HepG2 (cell line): ENCODE measurements at regions not wholly inside any gene's neighbourhood (a gene's known extent, or its start where the extent isn't known, plus 50 kb on each side); places are given as distances from the start of the nearest gene placed in this dataset.
A peak's percentile ranks its signal among the peaks of the same experiment; 100 is the strongest.

Experiments used
- HNF4G ChIP-seq, 2 experiments: sonication (generic) in 1 of 2; formaldehyde crosslinking in 1 of 2; IDR thresholded peaks; 2 replicates each; pipeline versions ENCODE4 v1.4.0 to v1.6.1; 2011 to 2020; ENCODE audit warnings: borderline replicate concordance in 2 of 2, low read depth in 2 of 2, mild to moderate bottlenecking in 2 of 2, low read length in 1 of 2, missing genetic modification reagents in 1 of 2, moderate library complexity in 1 of 2
- HOXD1 ChIP-seq: sonication (generic); formaldehyde crosslinking; IDR thresholded peaks from 2 replicates; pipeline ENCODE4 v1.5.0; 2020; ENCODE audit warnings: missing genetic modification reagents
- JUNB ChIP-seq: sonication (generic); formaldehyde crosslinking; IDR thresholded peaks from 2 replicates; pipeline ENCODE4 v1.8.0; 2022; ENCODE audit warnings: missing genetic modification reagents, mild to moderate bottlenecking, borderline replicate concordance
- MXI1 ChIP-seq: IDR thresholded peaks from 3 replicates; pipeline ENCODE4 v1.6.1; 2012; ENCODE audit warnings: low read depth, low read length, inconsistent platforms, borderline replicate concordance
- NR2F6 ChIP-seq, 2 experiments: IDR thresholded peaks; 2 replicates each; pipeline ENCODE4 v1.6.1; 2016; ENCODE audit warnings: antibody characterized with exemption in 1 of 2, mild to moderate bottlenecking in 1 of 2
- PCBP1 ChIP-seq: fragments of 200-400 bp; formaldehyde crosslinking; IDR thresholded peaks from 2 replicates; pipeline ENCODE4 v1.6.1; 2017; ENCODE audit warnings: mild to moderate bottlenecking, low read depth, low read length, borderline replicate concordance
- PHF8 ChIP-seq: sonication (generic); formaldehyde crosslinking; IDR thresholded peaks from 2 replicates; pipeline ENCODE4 v1.5.0; 2020; ENCODE audit warnings: missing genetic modification reagents
- SNRNP70 ChIP-seq: fragments of 200-400 bp; formaldehyde crosslinking; IDR thresholded peaks from 2 replicates; pipeline ENCODE4 v1.6.1; 2017; ENCODE audit warnings: mild to moderate bottlenecking, low read depth, low read length, moderate library complexity
- SP1 ChIP-seq, 2 experiments: fragments of 450-650 bp in 1 of 2; sonication (generic) in 1 of 2; formaldehyde crosslinking in 1 of 2; IDR thresholded peaks; 2 replicates each; pipeline versions ENCODE4 v1.4.0 to v1.6.1; 2016 to 2020; ENCODE audit warnings: missing genetic modification reagents in 1 of 2
- TRIM24 ChIP-seq: sonication (generic); formaldehyde crosslinking; IDR thresholded peaks from 2 replicates; pipeline ENCODE4 v1.8.0; 2022; ENCODE audit warnings: mild to moderate bottlenecking, missing genetic modification reagents
- ZC3H13 ChIP-seq: sonication (generic); formaldehyde crosslinking; IDR thresholded peaks from 2 replicates; pipeline ENCODE4 v1.8.1; 2023; ENCODE audit warnings: mild to moderate bottlenecking, missing genetic modification reagents, moderate library complexity
- ZFAT ChIP-seq: sonication (generic); formaldehyde crosslinking; conservative IDR thresholded peaks from 2 replicates; pipeline ENCODE4 v1.8.1; 2023; ENCODE audit warnings: missing genetic modification reagents, inconsistent platforms
- ZMYM4 ChIP-seq: sonication (generic); formaldehyde crosslinking; IDR thresholded peaks from 2 replicates; pipeline ENCODE4 v1.8.1; 2023; ENCODE audit warnings: mild to moderate bottlenecking, missing genetic modification reagents
- ZNF136 ChIP-seq: sonication (generic); formaldehyde crosslinking; IDR thresholded peaks from 2 replicates; pipeline ENCODE4 v1.8.1; 2022; ENCODE audit warnings: low read depth, mild to moderate bottlenecking, moderate library complexity, missing genetic modification reagents
- ZNF143 ChIP-seq: sonication (generic); formaldehyde crosslinking; IDR thresholded peaks from 2 replicates; pipeline ENCODE4 v1.4.0; 2020; ENCODE audit warnings: missing genetic modification reagents
- ZNF17 ChIP-seq: sonication (generic); formaldehyde crosslinking; IDR thresholded peaks from 2 replicates; pipeline ENCODE4 v1.5.0; 2020; ENCODE audit warnings: mild to moderate bottlenecking, missing genetic modification reagents
- ZNF180 ChIP-seq: sonication (generic); formaldehyde crosslinking; IDR thresholded peaks from 2 replicates; pipeline ENCODE4 v1.4.0; 2020; ENCODE audit warnings: low read depth, missing genetic modification reagents, borderline replicate concordance
- ZNF605 ChIP-seq: sonication (generic); formaldehyde crosslinking; IDR thresholded peaks from 2 replicates; pipeline ENCODE4 v1.8.0; 2022; ENCODE audit warnings: mild to moderate bottlenecking, missing genetic modification reagents
- ZNF629 ChIP-seq: sonication (generic); formaldehyde crosslinking; conservative IDR thresholded peaks from 2 replicates; pipeline ENCODE4 v1.5.0; 2020; ENCODE audit warnings: missing genetic modification reagents
- ZNF672 ChIP-seq: sonication (generic); formaldehyde crosslinking; IDR thresholded peaks from 2 replicates; pipeline ENCODE4 v1.8.1; 2022; ENCODE audit warnings: missing genetic modification reagents
- TF ChIP-seq, protein P1 (sequence below): sonication (generic); formaldehyde crosslinking; IDR thresholded peaks from 2 replicates; pipeline ENCODE4 v1.4.0; 2020; ENCODE audit warnings: missing genetic modification reagents, mild to moderate bottlenecking, borderline replicate concordance
- TF ChIP-seq, protein P2 (sequence below): sonication (generic); formaldehyde crosslinking; IDR thresholded peaks from 2 replicates; pipeline ENCODE4 v1.5.0; 2020; ENCODE audit warnings: missing genetic modification reagents, mild to moderate bottlenecking, borderline replicate concordance
- TF ChIP-seq, protein P3 (sequence below): sonication (generic); formaldehyde crosslinking; IDR thresholded peaks from 2 replicates; pipeline ENCODE4 v1.9.0; 2021; ENCODE audit warnings: missing genetic modification reagents, borderline replicate concordance
- TF ChIP-seq, protein P4 (sequence below): sonication (generic); formaldehyde crosslinking; IDR thresholded peaks from 2 replicates; pipeline ENCODE4 v1.5.0; 2020; ENCODE audit warnings: mild to moderate bottlenecking, low read depth, missing genetic modification reagents, borderline replicate concordance

GRCh38 chr2:8573942-8574195 lies 108.0 kb upstream of the ID2 start (continued):
- TF ChIP-seq SNRNP70 (no peak), ZNF136 (0 out of 2 replicates have a peak, but pooled peaks have one; percentile 78), ZNF17 (CRISPR knock-in tag) (no peak), NR2F6 (IDR thresholded peaks at IDR 0.05) (peak; percentile 15; the same call in 1 of the 2 replicates), NR2F6 (CRISPR knock-in tag; IDR thresholded peaks at IDR 0.05) (no peak), SP1 (IDR thresholded peaks at IDR 0.05) (no peak), SP1 (CRISPR knock-in tag; IDR thresholded peaks at IDR 0.05) (no peak), ZMYM4 (no peak), ZC3H13 (CRISPR knock-in tag) (peak; percentile 16; the same call in 1 of the 2 replicates), ZNF143 (CRISPR knock-in tag) (no peak), ZFAT (CRISPR knock-in tag) (no peak), JUNB (CRISPR knock-in tag) (no peak), ZNF605 (CRISPR knock-in tag) (no peak), PHF8 (0 out of 2 replicates have a peak, but pooled peaks have one; percentile 13), TRIM24 (CRISPR knock-in tag) (no peak), MXI1 (no peak), ZNF629 (CRISPR knock-in tag) (no peak), PCBP1 (no peak), HOXD1 (CRISPR knock-in tag) (no peak), HNF4G (IDR thresholded peaks at IDR 0.05; ENCODE audit: borderline replicate concordance, low read depth, low read length) (peak; percentile 36; the same call in 1 of the 2 replicates), HNF4G (CRISPR knock-in tag; IDR thresholded peaks at IDR 0.05; ENCODE audit: borderline replicate concordance, low read depth) (no peak), ZNF672 (CRISPR knock-in tag) (no peak), ZNF180 (CRISPR knock-in tag) (no peak)
- TF ChIP-seq, protein P1, sequence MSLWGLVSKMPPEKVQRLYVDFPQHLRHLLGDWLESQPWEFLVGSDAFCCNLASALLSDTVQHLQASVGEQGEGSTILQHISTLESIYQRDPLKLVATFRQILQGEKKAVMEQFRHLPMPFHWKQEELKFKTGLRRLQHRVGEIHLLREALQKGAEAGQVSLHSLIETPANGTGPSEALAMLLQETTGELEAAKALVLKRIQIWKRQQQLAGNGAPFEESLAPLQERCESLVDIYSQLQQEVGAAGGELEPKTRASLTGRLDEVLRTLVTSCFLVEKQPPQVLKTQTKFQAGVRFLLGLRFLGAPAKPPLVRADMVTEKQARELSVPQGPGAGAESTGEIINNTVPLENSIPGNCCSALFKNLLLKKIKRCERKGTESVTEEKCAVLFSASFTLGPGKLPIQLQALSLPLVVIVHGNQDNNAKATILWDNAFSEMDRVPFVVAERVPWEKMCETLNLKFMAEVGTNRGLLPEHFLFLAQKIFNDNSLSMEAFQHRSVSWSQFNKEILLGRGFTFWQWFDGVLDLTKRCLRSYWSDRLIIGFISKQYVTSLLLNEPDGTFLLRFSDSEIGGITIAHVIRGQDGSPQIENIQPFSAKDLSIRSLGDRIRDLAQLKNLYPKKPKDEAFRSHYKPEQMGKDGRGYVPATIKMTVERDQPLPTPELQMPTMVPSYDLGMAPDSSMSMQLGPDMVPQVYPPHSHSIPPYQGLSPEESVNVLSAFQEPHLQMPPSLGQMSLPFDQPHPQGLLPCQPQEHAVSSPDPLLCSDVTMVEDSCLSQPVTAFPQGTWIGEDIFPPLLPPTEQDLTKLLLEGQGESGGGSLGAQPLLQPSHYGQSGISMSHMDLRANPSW (CRISPR knock-in tag) = no peak
- TF ChIP-seq, protein P2, sequence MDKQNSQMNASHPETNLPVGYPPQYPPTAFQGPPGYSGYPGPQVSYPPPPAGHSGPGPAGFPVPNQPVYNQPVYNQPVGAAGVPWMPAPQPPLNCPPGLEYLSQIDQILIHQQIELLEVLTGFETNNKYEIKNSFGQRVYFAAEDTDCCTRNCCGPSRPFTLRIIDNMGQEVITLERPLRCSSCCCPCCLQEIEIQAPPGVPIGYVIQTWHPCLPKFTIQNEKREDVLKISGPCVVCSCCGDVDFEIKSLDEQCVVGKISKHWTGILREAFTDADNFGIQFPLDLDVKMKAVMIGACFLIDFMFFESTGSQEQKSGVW = peak; percentile 78; the same call in 1 of the 2 replicates
- TF ChIP-seq, protein P3, sequence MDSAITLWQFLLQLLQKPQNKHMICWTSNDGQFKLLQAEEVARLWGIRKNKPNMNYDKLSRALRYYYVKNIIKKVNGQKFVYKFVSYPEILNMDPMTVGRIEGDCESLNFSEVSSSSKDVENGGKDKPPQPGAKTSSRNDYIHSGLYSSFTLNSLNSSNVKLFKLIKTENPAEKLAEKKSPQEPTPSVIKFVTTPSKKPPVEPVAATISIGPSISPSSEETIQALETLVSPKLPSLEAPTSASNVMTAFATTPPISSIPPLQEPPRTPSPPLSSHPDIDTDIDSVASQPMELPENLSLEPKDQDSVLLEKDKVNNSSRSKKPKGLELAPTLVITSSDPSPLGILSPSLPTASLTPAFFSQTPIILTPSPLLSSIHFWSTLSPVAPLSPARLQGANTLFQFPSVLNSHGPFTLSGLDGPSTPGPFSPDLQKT = no peak
- TF ChIP-seq, protein P4, sequence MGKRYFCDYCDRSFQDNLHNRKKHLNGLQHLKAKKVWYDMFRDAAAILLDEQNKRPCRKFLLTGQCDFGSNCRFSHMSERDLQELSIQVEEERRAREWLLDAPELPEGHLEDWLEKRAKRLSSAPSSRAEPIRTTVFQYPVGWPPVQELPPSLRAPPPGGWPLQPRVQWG (CRISPR knock-in tag) = 0 out of 2 replicates have a peak, but pooled peaks have one; percentile 28
